ENCODE measurements at regions not wholly inside any gene's neighbourhood (a gene's known extent, or its start where the extent isn't known, plus 50 kb on each side); places are given as distances from the start of the nearest gene placed in this dataset.

DNA sequence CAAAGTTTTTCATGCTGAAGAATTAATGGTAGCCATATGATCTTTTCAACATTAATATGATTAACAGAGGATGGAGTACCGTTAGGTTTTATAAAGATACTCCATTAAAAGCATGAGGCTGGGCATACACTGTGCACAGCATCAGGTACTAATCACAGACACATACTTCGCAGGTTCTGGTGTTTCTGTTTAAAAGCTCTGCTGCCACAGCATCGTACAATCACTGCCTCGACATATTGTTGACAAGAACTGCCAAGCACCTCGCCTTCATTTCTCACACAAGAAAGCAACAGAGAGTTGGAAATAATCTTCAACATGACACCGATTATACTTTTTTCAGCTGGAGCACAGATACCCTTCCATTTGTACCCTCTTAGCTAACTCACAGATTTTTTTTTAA, 753.4 kb upstream of the FAM241A start:
- no peak for TF ChIP-seq CTCF (IDR thresholded peaks at IDR 0.05)
- no peak for TF ChIP-seq POLR2AphosphoS5 (IDR thresholded peaks at IDR 0.05)
